ACHN (cell line): ENCODE measurements at regions not wholly inside any gene's neighbourhood (a gene's known extent, or its start where the extent isn't known, plus 50 kb on each side); places are given as distances from the start of the nearest gene placed in this dataset.
"Not testable (repeated sequence)": the region's sequence is repeated elsewhere in the genome, so short reads cannot be mapped to it uniquely, and the experiment has no call there.

ENCODE experiments used
- DNase-seq: peaks from one replicate; pipeline ENCODE4 v3.0.0-alpha.2; 2015
- in situ Hi-C: cut with HindIII; loops from 2 replicates; pipeline ENCODE4 v1.10.0; 2017; ENCODE audit warnings: low sequenced_read_pairs, low pct_ligation_motif_present, low pct_unique_long_range_greater_than_20kb

DNA sequence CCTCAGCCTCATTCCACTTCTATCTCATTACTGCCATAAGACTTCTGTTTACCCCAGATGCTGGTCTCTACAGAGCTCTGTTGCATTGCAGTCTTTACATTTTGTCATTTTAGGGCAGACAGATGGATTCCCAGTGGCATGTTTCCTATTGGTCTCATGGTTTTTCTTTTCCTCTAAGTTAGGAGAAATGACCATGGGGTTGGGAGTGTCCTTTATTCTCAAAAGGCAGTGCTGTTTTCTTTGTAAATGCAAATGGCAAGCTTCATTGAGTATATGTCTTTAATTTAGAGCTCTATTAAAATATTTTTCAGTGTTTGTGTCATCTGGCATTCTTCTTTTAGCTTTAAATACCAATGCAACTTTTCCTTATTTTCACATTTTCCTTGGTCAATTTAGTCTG lies 57.0 kb downstream of the MSTN start:
- DNase-seq, result no peak
- in situ Hi-C loops, result no loop called here

DNA sequence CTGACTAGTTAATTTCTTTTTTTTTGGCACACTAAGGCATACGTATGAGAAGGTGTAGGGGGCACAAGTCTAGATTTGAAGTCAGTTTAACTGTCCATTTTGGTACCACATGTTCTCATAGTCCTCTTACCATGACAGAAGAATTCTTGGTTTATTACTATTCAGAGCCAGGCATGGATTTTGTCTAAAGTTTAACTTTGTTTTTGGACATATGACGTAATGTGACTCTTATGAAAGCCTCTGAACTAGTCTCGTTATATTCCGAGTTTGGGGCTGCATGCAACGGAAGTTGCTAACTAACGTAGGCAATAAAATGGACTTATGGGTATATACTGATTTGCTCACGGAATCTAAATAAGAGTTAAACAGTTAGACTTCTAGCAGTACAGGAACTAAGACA lies 62.9 kb downstream of the MSTN start:
- in situ Hi-C loops, result no loop called here
- DNase-seq, result no peak

DNA sequence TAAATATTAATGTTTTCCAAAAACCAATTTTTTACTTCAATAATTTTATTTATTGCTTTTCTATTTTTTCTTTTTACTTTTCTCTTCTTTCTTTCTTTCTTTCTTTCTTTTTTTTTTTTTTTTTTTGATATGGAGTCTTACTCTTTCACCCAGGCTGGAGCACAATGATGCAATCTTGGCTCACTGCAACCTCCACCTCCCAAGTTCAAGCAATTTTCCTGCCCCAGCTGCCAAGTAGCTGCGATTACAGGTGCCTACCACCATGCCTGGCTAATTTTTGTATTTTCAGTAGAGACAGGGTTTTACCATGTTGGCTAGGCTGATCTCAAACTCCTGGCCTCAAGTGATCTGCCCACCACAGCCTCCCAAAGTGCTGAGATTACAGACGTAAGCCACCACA lies 63.9 kb downstream of the MSTN start:
- DNase-seq, in situ Hi-C loops: not testable (repeated sequence)

DNA sequence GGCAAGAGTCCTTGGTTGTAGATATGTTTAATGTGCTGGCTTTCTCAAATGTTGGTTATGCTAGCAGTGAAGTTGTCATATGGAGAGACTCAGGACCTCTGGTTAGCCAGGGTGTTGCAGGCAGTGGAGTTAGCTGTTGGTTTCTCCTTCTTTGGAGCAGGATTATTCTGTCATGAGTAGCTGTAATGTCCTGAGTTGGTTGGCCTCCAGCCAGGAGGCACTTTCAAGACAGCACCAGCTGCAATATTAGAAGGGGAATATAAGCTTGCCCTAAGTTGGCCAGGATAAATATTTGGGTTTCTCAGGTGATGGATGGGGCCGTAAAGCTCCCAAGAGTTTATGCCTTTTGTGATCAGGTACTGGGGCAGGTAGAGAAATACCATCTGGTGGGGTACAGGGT lies 65.5 kb downstream of the MSTN start:
- in situ Hi-C loops, result no loop called here

DNA sequence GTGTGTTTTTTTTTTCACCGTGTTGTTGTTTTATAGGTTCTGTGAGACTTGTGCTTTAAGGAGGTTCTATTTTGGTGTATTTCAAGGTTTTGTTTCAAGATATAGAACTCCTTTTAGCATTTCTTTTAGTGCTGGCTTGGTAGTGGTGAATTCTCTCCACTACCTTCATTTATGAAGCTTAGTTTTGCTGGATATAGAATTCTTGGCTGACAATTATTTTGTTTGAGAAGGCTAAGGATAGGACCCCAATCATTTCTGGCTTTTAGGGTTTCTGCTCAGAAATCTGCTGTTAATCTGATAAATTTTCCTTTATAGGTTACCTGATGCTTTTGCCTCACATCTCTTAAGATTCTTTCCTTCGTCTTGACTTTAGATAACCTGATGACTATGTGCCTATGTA lies 66.8 kb downstream of the MSTN start:
- no peak for DNase-seq
- in situ Hi-C loops, result no loop called here

More for the DNA sequence above, 65.5 kb downstream of the MSTN start:
- DNase-seq, result no peak

DNA sequence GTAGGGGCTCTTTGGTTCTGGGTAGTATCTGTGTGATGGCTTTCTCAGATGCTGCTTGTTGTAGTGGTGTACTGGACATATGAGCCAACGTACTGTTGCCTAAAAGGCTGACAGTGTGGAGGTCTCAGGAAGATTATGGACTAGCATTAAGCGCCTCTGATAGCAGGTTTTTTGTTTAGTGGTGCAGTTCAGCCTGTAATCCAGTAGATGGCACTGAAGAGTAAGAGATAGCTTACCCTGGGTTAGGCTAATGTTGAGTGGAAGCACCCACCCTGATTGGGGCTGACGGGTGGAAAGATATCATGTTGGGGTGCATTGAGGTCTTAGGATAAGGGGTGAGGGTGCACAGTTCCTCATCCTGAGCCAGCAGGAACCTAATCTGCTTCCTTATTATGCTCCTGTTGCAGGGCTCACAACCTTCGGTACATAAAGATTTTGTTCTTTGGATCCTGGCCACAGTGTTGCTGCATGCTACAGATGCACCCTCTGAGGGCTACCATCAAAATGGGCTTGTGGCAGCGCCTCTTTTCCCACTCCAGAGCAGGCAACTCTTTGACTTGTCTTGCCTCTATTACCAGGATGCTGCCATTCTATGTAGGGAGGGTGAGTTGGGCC lies 79.6 kb downstream of the MSTN start:
- in situ Hi-C loops, result no loop called here

DNA sequence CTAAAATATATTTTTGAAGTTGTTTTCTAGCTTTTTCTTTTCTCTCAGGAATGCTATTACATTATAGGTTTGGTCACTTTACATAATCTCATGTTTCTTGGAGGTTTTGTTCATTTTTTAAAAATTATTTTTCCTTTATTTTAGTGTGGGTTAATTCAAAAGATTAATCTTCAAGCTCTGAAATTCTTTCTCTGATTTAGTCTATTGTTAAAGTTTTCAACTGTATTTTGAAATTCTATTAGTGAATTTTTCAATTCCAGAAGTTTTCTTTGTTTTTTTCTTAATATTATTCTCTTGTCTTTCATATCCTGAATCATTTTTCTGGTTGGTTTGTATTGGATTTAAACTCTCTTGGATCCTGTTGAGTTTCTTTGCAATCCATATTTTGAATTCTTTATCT lies 80.4 kb downstream of the MSTN start:
- in situ Hi-C loops, result no loop called here
- no peak for DNase-seq

More for the DNA sequence above, 79.6 kb downstream of the MSTN start:
- DNase-seq, result peak; percentile 35

DNA sequence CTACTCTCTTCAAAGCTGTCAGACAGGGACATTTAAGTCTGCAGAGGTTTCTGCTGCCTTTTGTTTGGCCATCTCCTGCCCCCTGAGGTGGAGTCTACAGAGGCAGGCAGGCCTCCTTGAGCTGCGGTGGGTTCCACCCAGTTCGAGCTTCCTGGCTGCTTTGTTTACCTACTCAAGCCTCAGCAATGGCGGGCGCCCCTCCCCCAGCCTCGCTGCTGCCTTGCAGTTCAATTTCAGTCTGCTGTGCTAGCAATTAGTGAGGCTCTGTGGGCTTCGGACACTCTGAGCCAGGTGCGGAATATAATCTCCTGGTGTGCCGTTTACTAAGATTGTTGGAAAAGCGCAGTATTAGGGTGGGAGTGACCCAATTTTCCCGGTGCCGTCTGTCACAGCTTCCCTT lies 86.0 kb downstream of the MSTN start:
- in situ Hi-C loops, DNase-seq: not testable (repeated sequence)

DNA sequence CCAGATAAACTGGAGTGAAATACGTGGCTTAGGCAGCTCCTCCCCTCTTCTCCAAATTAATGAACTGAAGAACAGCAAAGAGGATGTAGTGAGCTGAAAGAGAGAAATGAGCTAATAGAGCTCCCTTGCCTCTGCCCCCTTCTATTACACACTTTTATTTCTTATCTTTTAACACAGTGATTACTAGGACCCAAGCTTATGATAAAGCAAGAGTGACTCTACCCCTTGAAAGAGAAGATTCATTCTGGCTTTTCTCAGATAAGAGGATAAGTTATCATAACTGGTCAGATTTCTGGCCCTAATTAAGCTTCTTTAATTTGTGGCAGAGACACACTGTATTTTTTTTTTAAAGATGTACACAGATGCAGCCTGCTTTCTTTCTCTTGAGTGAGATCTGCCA lies 102.2 kb downstream of the MSTN start:
- no peak for DNase-seq
- in situ Hi-C loops, result no loop called here

DNA sequence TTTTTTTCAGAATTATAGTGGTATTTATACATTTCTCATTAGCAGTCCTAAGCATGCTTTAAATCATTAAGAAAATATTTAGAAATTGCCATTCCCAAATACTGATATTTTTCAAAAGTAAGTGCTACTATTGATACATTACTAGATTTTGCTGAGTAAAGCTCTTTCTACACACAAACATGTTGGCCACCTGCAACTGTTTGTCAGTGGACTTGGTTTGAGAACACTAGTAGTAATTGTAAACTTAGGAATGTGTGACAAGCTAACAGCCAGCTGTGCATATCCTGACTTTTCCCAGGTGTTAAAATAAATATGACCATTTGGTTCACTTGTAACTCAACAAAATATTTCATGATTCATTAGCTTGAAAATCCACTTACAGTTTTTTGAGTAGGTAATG lies 103.1 kb downstream of the MSTN start:
- no peak for DNase-seq
- in situ Hi-C loops, result no loop called here

DNA sequence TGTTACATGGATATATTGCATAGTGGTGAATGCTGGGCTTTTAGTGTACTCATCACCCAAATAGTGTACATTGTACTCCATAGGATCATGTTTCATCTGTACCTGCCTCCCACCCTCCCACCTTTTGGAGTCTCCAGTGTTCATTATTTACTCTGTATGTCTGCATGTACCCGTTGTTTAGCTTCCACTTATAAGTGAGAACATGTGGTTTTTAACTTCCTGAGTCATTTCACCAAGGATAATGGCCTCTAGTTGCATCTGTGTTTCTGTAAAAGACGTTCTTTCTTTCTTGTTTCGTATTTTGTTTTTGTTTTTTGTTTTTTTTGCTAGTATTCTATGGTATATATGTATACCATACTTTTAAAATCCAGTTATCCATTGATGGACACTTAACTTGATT lies 107.5 kb downstream of the MSTN start:
- DNase-seq, result no peak
- in situ Hi-C loops, result no loop called here

DNA sequence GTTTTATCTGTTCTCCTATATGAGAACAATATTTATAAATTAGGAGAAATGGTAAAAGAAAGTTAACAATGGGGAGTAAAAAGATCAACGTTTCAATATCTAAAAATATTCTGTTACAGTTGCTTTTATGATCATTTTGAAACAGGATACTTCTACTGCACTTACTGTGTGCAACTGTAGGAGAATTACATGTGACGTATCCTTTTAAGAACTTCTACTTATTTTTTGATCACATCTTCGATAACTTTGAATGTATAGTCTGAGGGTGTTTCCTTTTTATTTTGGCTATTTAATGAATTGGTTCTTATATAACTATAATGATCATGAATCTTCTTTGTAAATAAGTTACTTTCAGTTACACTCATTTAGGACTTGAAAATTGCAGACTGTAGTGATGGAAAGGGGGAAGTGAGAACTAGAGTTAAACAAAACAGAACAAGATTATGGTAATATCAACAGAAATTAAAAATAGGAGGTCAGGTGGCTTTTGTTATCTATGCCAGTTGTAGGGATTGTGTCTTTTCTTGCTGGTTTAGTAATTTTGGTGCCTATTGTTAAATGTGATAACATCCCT lies 109.9 kb downstream of the MSTN start:
- in situ Hi-C loops, result no loop called here
- DNase-seq, result no peak

DNA sequence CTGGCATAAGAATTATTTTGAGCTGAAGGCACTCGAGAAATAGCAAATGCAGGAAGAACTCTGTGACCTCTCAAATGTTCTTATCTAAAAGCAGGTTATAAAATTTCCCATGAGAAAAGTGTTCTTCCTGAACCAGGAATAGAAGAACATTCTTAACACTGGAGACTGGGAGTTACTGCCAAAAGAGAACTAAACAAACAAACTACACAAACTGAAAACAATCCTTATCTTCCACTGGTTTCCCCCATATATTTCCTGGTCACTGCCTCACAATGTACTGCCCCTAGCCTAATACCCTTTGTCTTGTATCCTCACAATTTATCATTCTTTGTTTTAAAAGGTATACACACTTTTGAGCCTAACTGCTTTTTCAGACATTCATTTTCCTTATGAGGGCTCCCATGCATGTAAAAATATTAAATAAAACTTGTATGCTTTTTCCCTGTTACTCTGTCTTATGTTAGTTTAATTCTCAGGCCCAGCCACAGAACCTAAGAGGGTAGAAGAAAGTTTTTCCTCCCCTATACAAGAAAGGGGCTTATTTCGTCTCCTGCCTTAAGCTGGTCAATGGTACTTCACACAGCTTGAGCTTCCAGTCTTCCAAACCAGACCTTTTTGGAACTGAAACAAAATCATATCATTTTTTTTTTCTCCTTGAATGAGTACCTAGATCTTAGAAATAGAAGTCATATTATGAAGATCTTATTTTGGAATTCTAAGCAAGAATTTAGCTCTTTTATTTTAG lies 110.6 kb downstream of the MSTN start:
- in situ Hi-C loops, result no loop called here
- DNase-seq, result no peak

DNA sequence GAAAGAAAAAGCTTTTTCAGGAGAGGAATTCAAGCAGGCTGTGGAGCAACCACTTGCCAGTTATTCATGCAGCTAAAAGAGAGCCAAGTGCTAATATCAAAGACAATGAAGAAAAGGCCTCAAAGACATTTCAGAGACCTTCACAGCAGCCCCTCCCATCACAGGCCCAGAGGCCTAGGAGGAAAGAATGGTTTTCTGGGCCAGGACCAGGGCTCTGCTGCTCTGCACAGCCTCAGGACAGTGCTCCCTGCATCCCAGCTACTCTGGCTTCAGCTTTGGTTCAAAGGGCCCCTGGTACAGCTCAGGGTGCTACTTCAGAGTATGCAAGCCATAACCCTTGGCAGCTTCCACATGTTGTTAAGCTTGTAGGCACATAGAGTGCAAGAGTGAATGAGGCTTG lies 119.5 kb downstream of the MSTN start:
- DNase-seq, result no peak
- in situ Hi-C loops, result no loop called here

DNA sequence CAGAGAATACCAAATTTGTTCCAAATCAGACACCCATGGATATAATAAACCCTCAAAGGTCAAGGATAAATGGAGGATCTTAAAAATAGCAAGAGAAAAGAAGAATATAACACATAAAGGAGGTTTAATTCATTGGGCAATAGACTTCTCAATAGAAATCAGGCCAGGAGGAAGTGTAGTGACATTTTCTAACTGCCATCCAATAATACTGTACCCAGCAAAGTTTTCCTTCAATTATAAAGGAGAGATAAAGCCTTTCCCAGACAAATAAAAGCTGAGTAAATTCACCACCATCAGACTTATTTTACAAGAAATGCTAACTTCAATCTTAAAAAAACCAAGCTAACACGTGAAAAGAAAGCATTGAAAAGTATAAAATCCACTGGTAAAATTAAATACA lies 121.6 kb downstream of the MSTN start:
- in situ Hi-C loops, result no loop called here
- DNase-seq, result no peak

DNA sequence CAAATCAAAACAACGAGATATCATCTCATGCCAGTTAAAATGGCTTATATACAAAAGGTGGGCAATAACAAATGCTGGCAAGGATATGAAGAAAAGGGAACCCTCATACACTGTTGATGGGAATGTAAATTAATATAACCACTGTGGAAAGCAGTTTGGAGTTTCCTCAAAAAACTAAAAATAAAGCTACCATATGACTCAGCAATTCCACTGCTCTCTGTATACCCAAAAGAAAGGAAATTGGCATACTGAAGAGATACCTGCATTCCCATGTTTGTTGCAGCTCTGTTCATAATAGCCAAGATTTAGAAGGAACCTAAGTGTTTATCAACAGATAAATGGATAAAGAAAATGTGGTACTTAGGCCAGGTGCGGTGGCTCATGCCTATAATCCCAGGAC lies 124.8 kb downstream of the MSTN start:
- DNase-seq, result no peak
- in situ Hi-C loops, result no loop called here

DNA sequence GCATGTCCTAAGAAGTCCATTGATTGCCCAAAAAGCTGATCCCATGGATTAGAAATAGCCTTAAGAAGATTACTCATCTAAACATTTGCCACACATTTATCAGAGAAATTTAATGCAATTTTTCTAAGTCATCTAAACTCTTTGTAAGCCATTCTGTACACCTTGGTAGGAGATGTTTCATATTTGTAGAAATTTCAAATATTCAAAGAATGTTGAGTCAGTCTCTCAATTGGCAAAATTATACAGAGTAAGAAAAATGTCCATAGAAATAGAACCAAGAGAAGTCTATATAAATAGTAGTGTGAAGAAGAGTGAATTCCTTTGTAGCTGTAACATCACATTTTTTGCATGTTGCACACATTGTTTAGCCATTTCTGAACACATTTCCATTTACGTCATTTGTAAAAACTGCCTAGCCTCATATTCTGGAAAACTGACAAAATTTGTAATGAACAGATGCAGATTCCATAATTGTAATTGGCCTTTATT lies 128.6 kb downstream of the MSTN start:
- in situ Hi-C loops, result no loop called here
- peak; percentile 87 for DNase-seq

DNA sequence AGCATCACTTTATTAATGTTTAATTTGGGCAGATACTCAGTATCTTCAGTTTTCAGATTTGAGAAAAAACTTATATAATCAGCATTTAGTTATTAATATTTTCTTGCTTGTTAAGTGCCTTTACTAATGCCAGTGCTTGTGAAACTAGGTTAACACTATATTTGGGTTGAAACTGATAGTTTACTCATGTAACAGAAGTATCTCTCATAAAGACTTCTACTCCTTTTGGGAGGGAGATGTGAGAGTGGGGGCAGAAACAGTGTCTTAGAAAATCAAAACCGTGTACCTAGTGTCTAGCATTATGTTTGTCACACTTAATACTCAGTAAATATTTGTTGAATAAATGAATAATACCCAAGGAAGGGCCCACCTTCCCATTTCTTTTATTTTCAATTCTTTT lies 129.5 kb downstream of the MSTN start:
- peak; percentile 41 for DNase-seq
- in situ Hi-C loops, result no loop called here

DNA sequence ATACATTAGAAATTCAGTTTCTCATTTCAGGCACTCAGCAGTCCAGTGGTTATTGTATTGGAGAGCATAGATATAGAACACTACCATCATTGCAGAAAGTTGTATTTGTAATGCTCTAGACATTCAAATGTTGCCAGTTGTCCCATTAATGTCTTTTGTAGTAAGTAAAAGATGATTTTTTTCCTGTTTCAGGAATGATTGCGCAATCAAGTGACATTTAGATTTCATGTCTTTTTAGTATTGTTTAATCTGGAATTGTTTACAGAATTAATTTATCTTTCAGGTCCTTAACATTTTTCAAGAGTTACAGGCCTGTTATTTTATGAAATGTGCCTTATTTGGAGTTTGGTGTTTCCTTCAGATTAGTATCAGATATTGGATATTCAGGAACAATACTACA lies 134.7 kb downstream of the MSTN start:
- no peak for DNase-seq
- in situ Hi-C loops, result no loop called here
